ENCODE measurements at regions not wholly inside any gene's neighbourhood (a gene's known extent, or its start where the extent isn't known, plus 50 kb on each side); places are given as distances from the start of the nearest gene placed in this dataset.

- DNase-seq (ENCODE audit: low read depth), result peak; percentile 23
Measured at GRCh38 chr3:165133188-165133899, 55.0 kb upstream of the SI start.

- no peak for DNase-seq (ENCODE audit: low read depth)
Measured at GRCh38 chr3:165130708-165131107, 52.4 kb upstream of the SI start.

- no peak for DNase-seq (ENCODE audit: low read depth)
Measured at GRCh38 chr3:165128544-165128943, 50.2 kb upstream of the SI start.

Measured in fibroblast of gingiva (primary cell).